ENCODE measurements at regions not wholly inside any gene's neighbourhood (a gene's known extent, or its start where the extent isn't known, plus 50 kb on each side); places are given as distances from the start of the nearest gene placed in this dataset.

GRCh38 chr7:68488341-68489060 lies 1109.8 kb upstream of the AUTS2 start:
- DNase-seq (ENCODE audit: low spot score) = no peak
- Histone ChIP-seq H3K27ac (ENCODE audit: low read depth, low read length, poor library complexity, severe bottlenecking) (no peak overlapping the region), H3K4me3 (ENCODE audit: low read depth, low read length, poor library complexity, severe bottlenecking) (no peak overlapping the region), H3K27me3 (replicated peaks; ENCODE audit: insufficient read depth, low read depth, low read length, poor library complexity) (no peaks in the 10 kb centered on the region), H3K4me1 (ENCODE audit: insufficient read depth, low read length, poor library complexity, severe bottlenecking) (no peaks in the 10 kb centered on the region), H3K36me3 (ENCODE audit: insufficient read depth, low read length, poor library complexity, severe bottlenecking) (no peaks in the 10 kb centered on the region), H3K9me3 (ENCODE audit: low read depth, low read length, poor library complexity, severe bottlenecking) (no peaks in the 10 kb centered on the region)
- ChIA-PET CTCF (no interaction called here), POLR2A (ENCODE audit: low non-redundant PET) (no interaction called here)
- no TSS peak for BruUV-seq (replicated peaks)
- TF ChIP-seq EZH2 (IDR thresholded peaks at IDR 0.05; ENCODE audit: borderline replicate concordance, low read depth, low read length, poor library complexity, severe bottlenecking) (no peak), CTCF (conservative IDR thresholded peaks at IDR 0.05; ENCODE audit: low read depth, low read length) (no peak)
- intact Hi-C loops (cut with micrococcal nuclease; ENCODE audit: unreplicated experiment) = no loop called here

- intact Hi-C loops (cut with micrococcal nuclease; ENCODE audit: unreplicated experiment) = no loop called here
- TF ChIP-seq EZH2 (IDR thresholded peaks at IDR 0.05; ENCODE audit: borderline replicate concordance, low read depth, low read length, poor library complexity, severe bottlenecking) (no peak), CTCF (conservative IDR thresholded peaks at IDR 0.05; ENCODE audit: low read depth, low read length) (no peak)
- Histone ChIP-seq H3K4me3 (ENCODE audit: low read depth, low read length, poor library complexity, severe bottlenecking) (no peak overlapping the region), H3K27me3 (replicated peaks; ENCODE audit: insufficient read depth, low read depth, low read length, poor library complexity) (no peaks in the 10 kb centered on the region), H3K27ac (ENCODE audit: low read depth, low read length, poor library complexity, severe bottlenecking) (no peak overlapping the region), H3K36me3 (ENCODE audit: insufficient read depth, low read length, poor library complexity, severe bottlenecking) (no peaks in the 10 kb centered on the region), H3K4me1 (ENCODE audit: insufficient read depth, low read length, poor library complexity, severe bottlenecking) (no peaks in the 10 kb centered on the region), H3K9me3 (ENCODE audit: low read depth, low read length, poor library complexity, severe bottlenecking) (no peaks in the 10 kb centered on the region)
- POLR2A ChIA-PET (ENCODE audit: low non-redundant PET) = no interaction called here
- CTCF ChIA-PET = no interaction called here
- DNase-seq (ENCODE audit: low spot score) = no peak
- no TSS peak for BruUV-seq (replicated peaks)
These were observed 1106.5 kb upstream of the AUTS2 start for GRCh38 chr7:68491523-68492358.

GRCh38 chr7:68492359-68492690 lies 1106.0 kb upstream of the AUTS2 start:
- CTCF ChIA-PET = no interaction called here
- no peaks in the 10 kb centered on the region for H3K27me3 ChIP-seq (replicated peaks; ENCODE audit: insufficient read depth, low read depth, low read length, poor library complexity)
- intact Hi-C loops (cut with micrococcal nuclease; ENCODE audit: unreplicated experiment) = no loop called here
- no TSS peak for BruUV-seq (replicated peaks)
- H3K4me3 ChIP-seq (ENCODE audit: low read depth, low read length, poor library complexity, severe bottlenecking) = no peak overlapping the region
- POLR2A ChIA-PET (ENCODE audit: low non-redundant PET) = no interaction called here
- H3K4me1 ChIP-seq (ENCODE audit: insufficient read depth, low read length, poor library complexity, severe bottlenecking) = no peaks in the 10 kb centered on the region
- DNase-seq (ENCODE audit: low spot score) = no peak
- TF ChIP-seq CTCF (conservative IDR thresholded peaks at IDR 0.05; ENCODE audit: low read depth, low read length) (no peak), EZH2 (IDR thresholded peaks at IDR 0.05; ENCODE audit: borderline replicate concordance, low read depth, low read length, poor library complexity, severe bottlenecking) (no peak)
- H3K36me3 ChIP-seq (ENCODE audit: insufficient read depth, low read length, poor library complexity, severe bottlenecking) = no peaks in the 10 kb centered on the region
- no peak overlapping the region for H3K27ac ChIP-seq (ENCODE audit: low read depth, low read length, poor library complexity, severe bottlenecking)
- H3K9me3 ChIP-seq (ENCODE audit: low read depth, low read length, poor library complexity, severe bottlenecking) = no peaks in the 10 kb centered on the region

All from A673 (cell line).